Activated naive CD8-positive, alpha-beta T cell treated with anti-CD3 and anti-CD28 coated beads, Interleukin-2, amount 50 U/mL, for 24 hours (primary cell): ENCODE measurements at regions not wholly inside any gene's neighbourhood (a gene's known extent, or its start where the extent isn't known, plus 50 kb on each side); places are given as distances from the start of the nearest gene placed in this dataset.
A peak's percentile ranks its signal among the peaks of the same experiment; 100 is the strongest.
"Not testable (repeated sequence)": the region's sequence is repeated elsewhere in the genome, so short reads cannot be mapped to it uniquely, and the experiment has no call there.

ENCODE experiments used
- ATAC-seq: fragments of 150-1000 bp; cut with Tn5 transposase; one replicate; pipeline ENCODE4 v1.10.0; 2021
- DNase-seq: peaks from one replicate; pipeline ENCODE4 v3.0.0; 2021
- H3K27ac Mint-ChIP-seq: one replicate; pipeline ENCODE4 v1.8.0; 2021; ENCODE audit warnings: mild to moderate bottlenecking, mixed read lengths
- H3K27me3 Mint-ChIP-seq: one replicate; pipeline ENCODE4 v1.8.0; 2021; ENCODE audit warnings: mixed read lengths
- H3K36me3 Mint-ChIP-seq: one replicate; pipeline ENCODE4 v1.8.0; 2021; ENCODE audit warnings: low read depth, mixed read lengths
- H3K4me1 Mint-ChIP-seq: one replicate; pipeline ENCODE4 v1.8.0; 2021; ENCODE audit warnings: mixed read lengths
- H3K4me3 Mint-ChIP-seq: one replicate; pipeline ENCODE4 v1.8.0; 2021; ENCODE audit warnings: mild to moderate bottlenecking, moderate library complexity, mixed read lengths
- H3K9me3 Mint-ChIP-seq: one replicate; pipeline ENCODE4 v1.8.0; 2021; ENCODE audit warnings: mixed read lengths

DNA sequence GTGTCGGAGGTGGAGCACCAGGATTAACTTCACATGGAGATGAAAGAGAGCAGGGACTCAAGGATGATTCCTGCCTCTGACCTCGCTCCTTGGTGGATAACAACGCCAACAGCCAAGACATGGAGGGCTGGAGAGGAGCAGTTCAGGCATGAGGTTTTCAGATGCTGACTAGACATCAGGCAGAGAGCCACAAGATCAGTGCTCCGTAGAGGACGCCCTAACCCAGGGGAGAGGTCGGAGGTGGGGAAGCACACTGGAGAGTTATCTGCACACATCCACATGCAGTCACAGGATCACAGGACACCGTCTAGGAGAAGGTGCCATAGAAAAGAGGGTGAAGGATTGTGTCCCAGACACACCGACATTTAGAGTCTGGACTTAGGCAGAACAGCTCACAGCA is 344.3 kb downstream of the EIPR1 start:
- H3K9me3 Mint-ChIP-seq: peaks cover 4% of the 10 kb centered on the region
- no peak for ATAC-seq
- H3K27me3 Mint-ChIP-seq: peaks cover 2% of the 10 kb centered on the region
- no peak overlapping the region for H3K4me3 Mint-ChIP-seq
- no peaks in the 10 kb centered on the region for H3K4me1 Mint-ChIP-seq
- no peak overlapping the region for H3K27ac Mint-ChIP-seq
- no peak for DNase-seq
- H3K36me3 Mint-ChIP-seq: no peaks in the 10 kb centered on the region

DNA sequence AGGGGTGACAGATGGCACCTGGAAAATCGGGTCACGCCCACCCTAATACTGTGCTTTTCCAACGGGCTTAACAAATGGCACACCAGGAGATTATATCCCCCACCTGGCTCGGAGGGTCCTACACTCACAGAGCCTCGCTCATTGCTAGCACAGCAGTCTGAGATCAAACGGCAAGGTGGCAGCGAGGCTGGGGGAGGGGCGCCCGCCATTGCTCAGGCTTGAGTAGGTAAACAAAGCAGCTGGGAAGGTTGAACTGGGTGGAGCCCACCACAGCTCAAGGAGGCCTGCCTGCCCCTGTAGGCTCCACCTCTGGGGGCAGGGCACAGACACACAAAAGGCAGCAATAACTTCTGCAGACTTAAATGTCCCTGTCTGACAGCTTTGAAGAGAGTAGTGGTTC is 346.8 kb downstream of the EIPR1 start:
- not testable (repeated sequence) for ATAC-seq, H3K4me3 Mint-ChIP-seq, H3K9me3 Mint-ChIP-seq, H3K36me3 Mint-ChIP-seq, DNase-seq, H3K27me3 Mint-ChIP-seq, H3K27ac Mint-ChIP-seq, H3K4me1 Mint-ChIP-seq

DNA sequence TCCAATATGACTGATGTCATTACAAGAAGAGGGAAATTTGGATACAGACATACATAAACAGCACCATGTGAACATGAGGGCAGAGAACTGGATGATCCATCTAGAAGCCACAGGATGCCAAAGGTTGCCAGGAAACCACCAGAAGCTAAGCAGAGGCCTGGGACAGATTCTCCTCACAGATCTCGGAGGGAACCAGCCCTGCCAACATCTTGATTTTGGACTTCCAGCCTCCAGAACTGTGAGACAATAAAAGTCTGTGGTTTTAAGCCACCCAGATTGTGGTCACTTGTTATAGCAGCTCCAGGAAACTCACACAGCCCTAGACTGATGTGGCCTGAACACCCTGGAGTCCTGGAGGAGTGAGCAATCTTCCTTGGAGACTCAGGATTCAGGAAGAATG is 351.6 kb downstream of the EIPR1 start:
- Mint-ChIP-seq H3K27ac (no peak overlapping the region), H3K36me3 (no peaks in the 10 kb centered on the region), H3K4me3 (no peak overlapping the region), H3K27me3 (peaks cover 13% of the 10 kb centered on the region), H3K9me3 (peaks cover 4% of the 10 kb centered on the region), H3K4me1 (no peaks in the 10 kb centered on the region)
- ATAC-seq (no peak), DNase-seq (no peak)

DNA sequence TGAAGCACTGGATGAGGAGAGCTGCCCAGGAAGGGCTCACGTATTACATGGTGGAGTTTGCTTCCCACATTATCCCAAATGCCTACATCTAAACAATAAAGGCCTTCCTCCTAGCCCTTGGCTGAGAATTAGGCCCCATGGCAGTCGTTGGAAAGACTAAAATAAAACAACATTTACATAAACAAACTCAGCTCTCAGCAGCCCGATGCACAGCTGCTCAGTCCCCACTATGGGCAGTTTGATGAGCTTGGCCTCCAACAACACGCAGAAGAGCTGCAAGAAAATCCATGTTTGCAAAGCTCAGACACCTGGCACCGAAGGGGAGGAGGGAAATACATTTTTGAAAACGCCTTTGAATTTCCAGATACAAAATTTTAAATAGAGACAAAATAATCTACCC is 352.4 kb downstream of the EIPR1 start:
- Mint-ChIP-seq H3K4me1 (no peaks in the 10 kb centered on the region), H3K9me3 (peaks cover 4% of the 10 kb centered on the region), H3K36me3 (no peaks in the 10 kb centered on the region), H3K4me3 (no peak overlapping the region), H3K27ac (no peak overlapping the region), H3K27me3 (peaks cover 13% of the 10 kb centered on the region)
- DNase-seq: no peak
- ATAC-seq: no peak

DNA sequence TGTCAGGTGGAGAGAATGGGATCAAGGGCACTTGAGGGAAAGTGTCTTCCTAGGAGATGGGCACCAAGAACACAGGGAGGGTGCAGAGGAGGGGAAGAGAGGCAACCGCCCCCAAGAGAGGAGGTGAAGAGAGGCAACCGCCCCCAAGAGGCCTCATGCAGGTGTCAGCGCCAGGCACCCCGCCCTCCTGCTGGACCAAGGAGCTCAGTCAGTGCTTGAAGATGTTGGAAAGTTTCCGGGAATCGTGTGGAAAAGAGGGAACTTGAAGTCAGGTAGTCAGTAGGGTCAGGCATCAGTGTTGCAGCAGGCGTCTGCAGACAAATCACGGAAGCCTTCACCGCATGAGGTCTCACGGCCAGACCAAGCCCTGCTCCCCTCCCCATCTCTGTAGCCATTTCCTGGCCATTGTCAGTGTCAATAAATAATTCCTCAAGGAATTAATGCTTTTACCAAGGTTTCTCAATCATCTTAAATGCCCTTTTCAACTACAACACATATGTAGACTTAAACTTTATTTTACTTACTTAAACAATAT is 353.1 kb downstream of the EIPR1 start:
- Mint-ChIP-seq H3K4me3 (no peak overlapping the region), H3K36me3 (no peaks in the 10 kb centered on the region), H3K9me3 (no peaks in the 10 kb centered on the region), H3K27me3 (peaks cover 10% of the 10 kb centered on the region), H3K4me1 (no peaks in the 10 kb centered on the region), H3K27ac (no peak overlapping the region)
- ATAC-seq (no peak), DNase-seq (no peak)

DNA sequence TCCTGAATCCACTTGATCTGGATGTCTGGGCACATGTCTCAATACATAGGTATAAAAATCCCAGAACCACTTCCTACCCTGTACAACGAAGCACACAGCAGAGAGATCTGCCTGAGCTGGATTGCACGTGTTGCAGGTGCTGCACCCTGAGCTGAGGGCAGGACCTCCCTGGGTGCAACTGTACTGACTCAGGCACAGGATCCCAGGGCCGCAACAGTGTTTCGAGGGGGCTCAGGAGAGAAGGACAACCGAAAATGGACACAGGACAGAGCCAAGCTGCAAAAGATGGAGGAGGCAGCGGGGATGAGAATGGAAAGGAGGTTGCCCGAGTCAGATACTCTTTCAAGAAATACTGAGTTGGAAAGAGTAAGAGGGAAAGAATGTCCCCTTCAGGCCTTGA is 354.1 kb downstream of the EIPR1 start:
- Mint-ChIP-seq H3K9me3 (peaks cover 3% of the 10 kb centered on the region), H3K27ac (no peak overlapping the region), H3K27me3 (peaks cover 10% of the 10 kb centered on the region), H3K4me1 (no peaks in the 10 kb centered on the region), H3K4me3 (no peak overlapping the region), H3K36me3 (no peaks in the 10 kb centered on the region)
- DNase-seq: no peak
- no peak for ATAC-seq

DNA sequence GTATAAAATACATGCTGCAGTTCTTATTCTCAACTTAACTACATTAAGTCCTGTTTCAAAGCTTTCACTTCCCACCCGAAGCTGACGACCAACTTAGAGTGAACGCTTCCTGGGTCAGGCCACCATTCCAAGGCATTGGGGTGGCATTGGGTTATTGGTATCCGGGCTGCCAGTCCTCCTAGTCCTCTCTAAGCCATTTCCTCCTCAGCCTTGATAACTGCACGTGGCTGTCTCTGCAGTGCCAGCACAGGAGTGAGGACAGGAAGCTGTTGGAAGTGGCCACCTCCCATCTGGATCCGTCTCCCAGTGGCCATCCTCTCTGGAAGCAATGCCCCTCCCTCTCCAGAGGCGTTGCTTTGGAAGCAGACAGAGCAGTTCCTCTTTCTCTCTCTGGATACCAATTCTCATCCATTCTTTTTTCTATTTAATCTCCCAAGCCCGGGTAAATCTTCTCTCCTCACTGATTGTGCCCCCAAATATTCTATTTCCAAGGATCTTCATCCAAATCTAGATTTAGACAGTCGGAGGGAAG is 354.7 kb downstream of the EIPR1 start:
- Mint-ChIP-seq H3K9me3 (peaks cover 3% of the 10 kb centered on the region), H3K4me1 (no peaks in the 10 kb centered on the region), H3K27me3 (peaks cover 10% of the 10 kb centered on the region), H3K4me3 (no peak overlapping the region), H3K27ac (no peak overlapping the region), H3K36me3 (no peaks in the 10 kb centered on the region)
- no peak for DNase-seq
- no peak for ATAC-seq

DNA sequence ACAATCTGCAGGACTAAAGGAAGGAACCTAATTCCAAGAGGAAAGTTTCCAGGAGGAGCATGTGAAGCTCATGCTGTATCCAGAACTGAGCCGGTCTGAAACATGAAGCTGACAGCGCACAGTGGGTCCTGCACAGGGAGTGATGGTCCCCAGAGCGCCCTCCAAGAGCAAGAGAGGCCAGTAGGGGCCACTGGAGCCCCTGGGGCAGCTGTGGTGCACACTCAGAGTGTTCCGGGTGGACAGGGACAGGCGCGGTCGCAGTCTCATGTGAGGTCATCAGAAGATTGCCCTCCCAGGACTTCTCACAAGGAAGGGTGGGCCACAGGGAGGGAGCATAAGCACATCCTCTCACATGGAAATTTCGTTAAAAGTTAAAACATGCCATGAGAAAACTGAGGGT is 355.9 kb downstream of the EIPR1 start:
- Mint-ChIP-seq H3K4me3 (no peak overlapping the region), H3K4me1 (no peaks in the 10 kb centered on the region), H3K36me3 (no peaks in the 10 kb centered on the region), H3K9me3 (peaks cover 3% of the 10 kb centered on the region), H3K27ac (no peak overlapping the region), H3K27me3 (peaks cover 10% of the 10 kb centered on the region)
- DNase-seq: no peak
- no peak for ATAC-seq

DNA sequence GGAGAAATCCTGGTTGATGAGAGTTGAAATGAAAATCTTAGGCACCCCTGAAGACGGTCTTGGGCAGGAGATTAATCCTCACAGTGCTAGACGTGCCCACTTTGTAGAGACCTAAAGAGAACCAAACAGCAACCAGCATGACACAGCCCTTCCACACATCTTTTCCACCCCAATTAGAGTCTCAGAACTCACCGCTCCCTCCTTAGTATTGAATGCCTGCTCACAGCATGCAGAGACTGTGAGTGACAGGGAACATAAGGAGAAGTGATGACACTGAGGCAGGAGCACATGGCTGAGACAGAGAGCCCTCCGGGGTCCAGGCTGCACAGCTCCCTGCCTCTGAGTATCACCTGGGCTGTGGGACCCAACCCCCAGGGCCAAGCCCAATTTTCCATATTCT is 367.6 kb downstream of the EIPR1 start:
- H3K4me1 Mint-ChIP-seq: no peaks in the 10 kb centered on the region
- DNase-seq (no peak), ATAC-seq (no peak)
- no peak overlapping the region for H3K27ac Mint-ChIP-seq
- no peaks in the 10 kb centered on the region for H3K36me3 Mint-ChIP-seq
- H3K4me3 Mint-ChIP-seq: no peak overlapping the region
- H3K27me3 Mint-ChIP-seq: peaks cover 38% of the 10 kb centered on the region
- H3K9me3 Mint-ChIP-seq: peaks cover 12% of the 10 kb centered on the region

DNA sequence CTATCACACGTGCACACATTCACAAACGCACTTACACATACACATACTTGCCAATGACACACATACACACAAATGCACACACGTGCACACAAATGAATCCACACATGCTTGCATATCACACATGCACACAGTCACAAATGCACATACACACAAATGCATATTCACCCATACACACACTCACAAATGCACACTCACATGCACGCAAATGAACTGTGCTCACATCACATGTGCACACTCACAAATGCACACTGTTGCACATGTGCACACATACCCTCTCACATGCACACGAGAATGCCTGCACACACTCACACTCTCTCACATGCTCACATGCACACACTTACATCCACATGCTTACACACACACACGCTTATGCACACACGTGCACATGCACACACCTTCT is 368.1 kb downstream of the EIPR1 start:
- Mint-ChIP-seq H3K9me3 (peaks cover 12% of the 10 kb centered on the region), H3K4me1 (no peaks in the 10 kb centered on the region), H3K4me3 (no peak overlapping the region), H3K36me3 (no peaks in the 10 kb centered on the region), H3K27ac (no peak overlapping the region), H3K27me3 (peaks cover 41% of the 10 kb centered on the region)
- ATAC-seq (no peak), DNase-seq (no peak)

DNA sequence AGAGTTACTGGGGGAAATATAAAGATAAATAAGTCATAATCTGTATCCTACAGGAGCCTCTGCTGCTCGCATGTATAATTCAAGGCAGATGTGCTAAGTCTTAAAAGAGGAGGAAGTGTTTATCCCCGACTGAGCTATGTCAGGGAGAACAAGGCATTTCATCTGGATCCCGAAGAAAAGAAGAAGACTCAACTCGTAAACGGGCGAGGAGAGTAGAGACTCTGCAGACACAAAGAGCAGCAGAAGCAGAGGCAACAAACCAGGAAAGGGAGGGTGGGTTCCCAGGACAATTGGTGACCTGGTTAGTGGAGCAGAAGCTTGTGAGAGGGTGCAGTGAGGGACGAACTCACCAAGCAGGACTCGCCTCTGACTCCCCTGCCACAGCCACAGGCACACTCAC is 368.6 kb downstream of the EIPR1 start:
- no peak overlapping the region for H3K4me3 Mint-ChIP-seq
- H3K36me3 Mint-ChIP-seq: no peaks in the 10 kb centered on the region
- ATAC-seq (no peak), DNase-seq (no peak)
- peaks cover 11% of the 10 kb centered on the region for H3K9me3 Mint-ChIP-seq
- H3K4me1 Mint-ChIP-seq: no peaks in the 10 kb centered on the region
- no peak overlapping the region for H3K27ac Mint-ChIP-seq
- H3K27me3 Mint-ChIP-seq: peaks cover 41% of the 10 kb centered on the region

DNA sequence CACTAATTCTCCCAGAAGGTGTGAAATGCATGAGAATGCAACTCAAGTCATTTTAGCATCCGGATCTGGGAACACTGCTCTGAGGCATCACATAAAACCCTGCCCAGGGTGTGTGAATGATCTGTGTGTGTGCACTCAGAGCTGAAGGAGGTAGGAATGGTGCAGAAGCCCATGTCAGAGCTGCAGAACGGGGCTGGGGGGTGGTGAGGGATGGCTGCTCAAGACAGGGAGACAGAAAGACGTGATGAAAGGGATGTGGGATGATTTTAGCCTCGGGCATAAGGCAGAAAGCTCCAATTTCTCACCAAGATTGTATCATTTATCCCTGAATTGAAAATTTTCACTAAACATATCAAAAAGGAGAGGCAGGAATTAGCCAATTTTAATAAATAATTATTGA is 369.1 kb downstream of the EIPR1 start:
- no peak overlapping the region for H3K4me3 Mint-ChIP-seq
- no peak overlapping the region for H3K27ac Mint-ChIP-seq
- H3K9me3 Mint-ChIP-seq: peaks cover 7% of the 10 kb centered on the region
- peaks cover 41% of the 10 kb centered on the region for H3K27me3 Mint-ChIP-seq
- H3K4me1 Mint-ChIP-seq: no peaks in the 10 kb centered on the region
- H3K36me3 Mint-ChIP-seq: no peaks in the 10 kb centered on the region
- DNase-seq (no peak), ATAC-seq (no peak)

DNA sequence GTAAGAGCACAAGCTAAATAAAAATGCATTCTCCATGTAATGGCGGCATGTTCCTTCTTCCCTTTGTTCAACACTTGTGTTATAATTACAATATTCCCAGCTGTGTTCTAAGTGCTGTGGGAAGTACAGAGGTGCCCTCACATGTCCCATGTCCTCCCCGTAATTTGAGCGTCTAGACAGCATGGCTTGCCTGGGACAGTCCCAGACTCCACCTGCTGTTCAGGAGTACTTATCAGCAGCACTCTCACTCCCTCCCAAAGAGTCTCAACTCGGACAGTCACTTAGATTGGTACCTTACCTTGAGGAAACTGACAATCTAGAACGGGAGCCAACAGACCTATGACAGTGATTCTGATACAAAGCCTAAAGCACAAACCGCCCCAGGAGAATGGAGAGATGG is 370.5 kb downstream of the EIPR1 start:
- no peak for DNase-seq
- Mint-ChIP-seq H3K4me1 (no peaks in the 10 kb centered on the region), H3K9me3 (no peaks in the 10 kb centered on the region)

DNA sequence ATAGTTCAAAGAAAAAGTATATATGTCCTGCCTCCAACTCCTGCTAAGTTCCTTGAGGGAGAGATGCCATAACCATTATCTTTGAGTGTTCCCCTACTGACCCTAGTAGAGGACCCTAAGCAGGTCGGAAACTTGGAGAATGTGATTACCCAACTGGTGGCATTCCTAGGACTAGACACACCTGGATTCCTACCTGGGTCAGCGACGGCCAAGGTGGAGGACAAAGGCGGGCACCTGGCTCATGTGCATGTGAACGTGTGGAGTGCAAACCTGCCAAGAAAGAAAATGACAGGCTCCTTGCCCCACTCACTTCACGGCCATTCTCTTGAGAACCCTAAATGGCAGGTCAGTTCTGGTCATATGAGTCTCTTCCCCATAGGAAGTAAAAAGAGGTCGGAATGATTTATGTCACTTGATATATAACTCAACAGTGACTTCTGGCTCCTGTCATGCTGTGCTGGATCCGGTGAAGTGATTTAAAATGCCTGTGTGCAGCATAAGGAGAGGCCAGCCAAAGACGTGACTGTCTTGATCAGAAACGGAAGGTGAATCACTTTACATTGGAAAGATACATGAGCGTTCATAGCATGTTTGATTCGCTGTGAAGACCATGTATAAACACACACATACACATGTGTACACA is 371.6 kb downstream of the EIPR1 start:
- H3K27me3 Mint-ChIP-seq: peaks cover 38% of the 10 kb centered on the region
- H3K4me3 Mint-ChIP-seq: no peak overlapping the region
- DNase-seq (no peak), ATAC-seq (no peak)
- no peak overlapping the region for H3K27ac Mint-ChIP-seq
- no peaks in the 10 kb centered on the region for H3K36me3 Mint-ChIP-seq
- H3K4me1 Mint-ChIP-seq: no peaks in the 10 kb centered on the region
- no peaks in the 10 kb centered on the region for H3K9me3 Mint-ChIP-seq

More for the DNA sequence above, 370.5 kb downstream of the EIPR1 start:
- Mint-ChIP-seq H3K36me3 (no peaks in the 10 kb centered on the region), H3K27me3 (peaks cover 36% of the 10 kb centered on the region), H3K4me3 (no peak overlapping the region), H3K27ac (no peak overlapping the region)
- ATAC-seq: no peak

DNA sequence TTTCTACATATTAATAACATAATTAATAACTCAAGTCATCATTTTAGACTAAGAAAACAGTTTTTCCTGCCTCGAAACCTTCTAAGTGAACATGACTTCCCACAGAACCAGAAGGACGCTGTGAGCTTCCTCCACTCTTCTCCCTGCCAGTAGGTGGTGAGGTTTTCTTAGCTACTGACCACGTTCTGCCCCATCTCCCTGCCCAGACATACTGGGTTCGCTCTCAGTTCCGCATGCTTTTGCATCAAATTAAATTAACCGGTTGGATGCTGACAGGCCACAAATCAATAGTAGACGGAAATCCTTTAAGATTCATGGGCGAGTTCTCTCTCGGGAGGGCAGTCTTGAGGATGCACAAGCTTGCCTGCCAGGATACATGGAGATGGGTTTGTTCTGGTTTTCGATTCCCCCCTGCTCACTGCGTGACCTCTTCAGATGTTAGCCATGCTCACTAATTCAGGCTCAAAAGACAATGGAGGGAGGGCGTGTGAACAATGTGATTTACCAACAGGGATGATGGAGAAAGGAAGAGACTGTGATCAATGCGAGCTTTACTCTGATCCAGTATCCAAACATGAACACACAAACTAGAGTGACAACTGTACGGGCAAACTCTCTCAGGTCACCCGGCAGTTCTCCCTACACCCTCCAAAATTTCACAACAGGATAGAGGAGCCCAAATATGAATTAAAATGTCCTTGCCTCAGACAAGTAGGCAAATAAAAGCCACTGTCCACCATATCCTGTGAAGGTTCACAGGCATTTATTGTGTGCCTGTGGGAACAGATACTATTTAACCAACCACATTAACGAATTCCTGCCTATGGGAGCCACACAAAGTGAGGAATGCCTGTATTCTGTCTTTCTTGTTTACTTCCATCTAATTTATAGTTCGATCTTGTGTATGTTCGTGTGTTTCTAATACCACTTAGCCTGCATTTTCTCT is 375.7 kb downstream of the EIPR1 start:
- no peak for DNase-seq
- Mint-ChIP-seq H3K27me3 (peaks cover 16% of the 10 kb centered on the region), H3K9me3 (no peaks in the 10 kb centered on the region), H3K36me3 (no peaks in the 10 kb centered on the region), H3K4me1 (no peaks in the 10 kb centered on the region), H3K27ac (no peak overlapping the region), H3K4me3 (no peak overlapping the region)
- ATAC-seq: peak; percentile 49
